Natural killer cell (primary cell): ENCODE measurements at regions not wholly inside any gene's neighbourhood (a gene's known extent, or its start where the extent isn't known, plus 50 kb on each side); places are given as distances from the start of the nearest gene placed in this dataset.

Experiments
- ATAC-seq, 3 donors: fragments of 150-1000 bp in 2 of 3; fragments of 200-7000 bp in 1 of 3; cut with Tn5 transposase; 1 replicate in 1 of 3; 2 replicates in 2 of 3; pipeline ENCODE4 v1.10.0; 2021; ENCODE audit warnings: mild to moderate bottlenecking in 2 of 3, moderate library complexity in 2 of 3
- DNase-seq, 2 donors: peaks; one replicate each; pipeline versions ENCODE4 v3.0.0 to v3.0.0-alpha.2; 2013 to 2021; ENCODE audit warnings: mixed read lengths in 1 of 2
- H3K27ac ChIP-seq: one replicate; pipeline ENCODE4 v1.5.1; 2013; ENCODE audit warnings: mild to moderate bottlenecking, low read length
- H3K27me3 ChIP-seq: one replicate; pipeline ENCODE4 v1.6.1; 2013; ENCODE audit warnings: low read length; ENCODE audit not compliant: control insufficient read depth, insufficient read depth
- H3K36me3 ChIP-seq: one replicate; pipeline ENCODE4 v1.6.1; 2013; ENCODE audit warnings: low read length; ENCODE audit not compliant: control insufficient read depth, insufficient read depth
- H3K4me1 ChIP-seq: one replicate; pipeline ENCODE4 v1.6.1; 2013; ENCODE audit warnings: low read length; ENCODE audit not compliant: control insufficient read depth, insufficient read depth
- H3K4me3 ChIP-seq: one replicate; pipeline ENCODE4 v1.5.1; 2013; ENCODE audit warnings: low read length
- H3K9me3 ChIP-seq: one replicate; pipeline ENCODE4 v1.6.1; 2013; ENCODE audit warnings: low read length; ENCODE audit not compliant: control insufficient read depth, insufficient read depth
- H3K27ac Mint-ChIP-seq, 2 donors: one replicate each; pipeline ENCODE4 v1.8.0; 2022; ENCODE audit warnings: mild to moderate bottlenecking in 2 of 2, mixed read lengths in 2 of 2, moderate library complexity in 1 of 2
- H3K27me3 Mint-ChIP-seq, 2 donors: one replicate each; pipeline ENCODE4 v1.8.0; 2022; ENCODE audit warnings: low read depth in 2 of 2, mixed read lengths in 2 of 2
- H3K36me3 Mint-ChIP-seq: one replicate; pipeline ENCODE4 v1.8.0; 2022; ENCODE audit warnings: mixed read lengths
- H3K4me1 Mint-ChIP-seq, 2 donors: one replicate each; pipeline ENCODE4 v1.8.0; 2022; ENCODE audit warnings: mixed read lengths in 2 of 2
- H3K4me3 Mint-ChIP-seq: one replicate; pipeline ENCODE4 v1.8.0; 2022; ENCODE audit warnings: mild to moderate bottlenecking, moderate library complexity, mixed read lengths
- H3K9me3 Mint-ChIP-seq, 2 donors: one replicate each; pipeline ENCODE4 v1.8.0; 2022; ENCODE audit warnings: mixed read lengths in 2 of 2
- WGBS: methylation state at CpG from one replicate; pipeline ENCODE4 v1.1.7; 2013; ENCODE audit warnings: missing lambda C conversion rate; ENCODE audit not compliant: insufficient coverage; 5-methylcytosine and 5-hydroxymethylcytosine counted together
- intact Hi-C: fragments of 100-400 bp; cut with micrococcal nuclease; formaldehyde crosslinking; loops from one replicate; pipeline ENCODE4 v1.14.2; 2022
- TF ChIP-seq, protein P1 (sequence below): fragments of 200-600 bp; IDR thresholded peaks from one replicate; pipeline ENCODE4 v1.8.0; 2022; ENCODE audit warnings: antibody characterized with exemption

DNA sequence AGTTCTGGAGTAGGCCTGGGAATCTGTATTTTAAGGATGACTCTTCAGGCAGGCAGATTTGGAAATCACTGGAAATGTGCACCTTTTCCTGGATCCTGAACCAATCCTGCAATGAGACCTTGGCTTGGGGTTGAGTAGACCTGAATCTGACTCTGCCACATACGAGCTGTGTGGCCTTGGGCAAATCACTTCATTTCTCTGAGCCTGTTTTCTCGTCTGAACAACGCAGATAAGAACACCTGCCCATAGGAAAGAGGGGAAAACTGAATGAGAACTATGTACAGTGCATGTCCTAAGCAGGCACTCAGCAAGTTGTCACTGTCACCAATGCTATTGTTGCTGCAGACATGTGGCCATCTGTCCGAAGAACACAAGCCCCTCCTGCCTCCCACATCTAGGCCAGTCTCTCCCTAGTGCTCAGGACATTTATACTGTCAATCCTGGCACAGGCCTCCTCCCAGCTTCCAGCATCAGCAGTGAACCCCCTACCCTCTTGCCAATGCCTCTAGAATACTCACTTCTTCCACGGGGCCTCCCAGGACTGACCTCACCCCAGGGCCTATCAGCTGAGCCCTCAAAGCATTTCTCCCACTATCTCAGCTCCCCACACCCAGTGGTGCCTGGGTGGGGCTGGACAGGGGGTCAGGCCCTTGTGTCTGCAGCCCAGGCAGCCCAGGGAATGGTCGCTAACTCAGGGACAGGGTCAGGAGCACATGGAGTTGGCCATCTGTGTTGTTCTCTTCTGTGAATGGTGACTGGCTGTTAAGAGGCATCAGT lies 88.8 kb upstream of the ZBTB40 start:
- TF ChIP-seq, protein P1, sequence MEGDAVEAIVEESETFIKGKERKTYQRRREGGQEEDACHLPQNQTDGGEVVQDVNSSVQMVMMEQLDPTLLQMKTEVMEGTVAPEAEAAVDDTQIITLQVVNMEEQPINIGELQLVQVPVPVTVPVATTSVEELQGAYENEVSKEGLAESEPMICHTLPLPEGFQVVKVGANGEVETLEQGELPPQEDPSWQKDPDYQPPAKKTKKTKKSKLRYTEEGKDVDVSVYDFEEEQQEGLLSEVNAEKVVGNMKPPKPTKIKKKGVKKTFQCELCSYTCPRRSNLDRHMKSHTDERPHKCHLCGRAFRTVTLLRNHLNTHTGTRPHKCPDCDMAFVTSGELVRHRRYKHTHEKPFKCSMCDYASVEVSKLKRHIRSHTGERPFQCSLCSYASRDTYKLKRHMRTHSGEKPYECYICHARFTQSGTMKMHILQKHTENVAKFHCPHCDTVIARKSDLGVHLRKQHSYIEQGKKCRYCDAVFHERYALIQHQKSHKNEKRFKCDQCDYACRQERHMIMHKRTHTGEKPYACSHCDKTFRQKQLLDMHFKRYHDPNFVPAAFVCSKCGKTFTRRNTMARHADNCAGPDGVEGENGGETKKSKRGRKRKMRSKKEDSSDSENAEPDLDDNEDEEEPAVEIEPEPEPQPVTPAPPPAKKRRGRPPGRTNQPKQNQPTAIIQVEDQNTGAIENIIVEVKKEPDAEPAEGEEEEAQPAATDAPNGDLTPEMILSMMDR: no peak
- Histone ChIP-seq H3K27me3 (no peaks in the 10 kb centered on the region), H3K4me3 (no peak overlapping the region), H3K9me3 (no peaks in the 10 kb centered on the region), H3K4me1 (no peaks in the 10 kb centered on the region), H3K27ac (no peak overlapping the region), H3K36me3 (no peaks in the 10 kb centered on the region)
- Mint-ChIP-seq H3K36me3 (no peaks in the 10 kb centered on the region), H3K9me3 (no peaks in the 10 kb centered on the region), H3K4me1 (no peaks in the 10 kb centered on the region), H3K27ac (no peak overlapping the region), H3K4me3 (no peak overlapping the region), H3K27me3 (peaks cover 22 to 31% of the 10 kb centered on the region in 2 donors)
- ATAC-seq (no peak), DNase-seq (no peak)
- intact Hi-C loops: no loop called here
- 85% methylated on average over 6 of the region's 6 CpGs for WGBS

DNA sequence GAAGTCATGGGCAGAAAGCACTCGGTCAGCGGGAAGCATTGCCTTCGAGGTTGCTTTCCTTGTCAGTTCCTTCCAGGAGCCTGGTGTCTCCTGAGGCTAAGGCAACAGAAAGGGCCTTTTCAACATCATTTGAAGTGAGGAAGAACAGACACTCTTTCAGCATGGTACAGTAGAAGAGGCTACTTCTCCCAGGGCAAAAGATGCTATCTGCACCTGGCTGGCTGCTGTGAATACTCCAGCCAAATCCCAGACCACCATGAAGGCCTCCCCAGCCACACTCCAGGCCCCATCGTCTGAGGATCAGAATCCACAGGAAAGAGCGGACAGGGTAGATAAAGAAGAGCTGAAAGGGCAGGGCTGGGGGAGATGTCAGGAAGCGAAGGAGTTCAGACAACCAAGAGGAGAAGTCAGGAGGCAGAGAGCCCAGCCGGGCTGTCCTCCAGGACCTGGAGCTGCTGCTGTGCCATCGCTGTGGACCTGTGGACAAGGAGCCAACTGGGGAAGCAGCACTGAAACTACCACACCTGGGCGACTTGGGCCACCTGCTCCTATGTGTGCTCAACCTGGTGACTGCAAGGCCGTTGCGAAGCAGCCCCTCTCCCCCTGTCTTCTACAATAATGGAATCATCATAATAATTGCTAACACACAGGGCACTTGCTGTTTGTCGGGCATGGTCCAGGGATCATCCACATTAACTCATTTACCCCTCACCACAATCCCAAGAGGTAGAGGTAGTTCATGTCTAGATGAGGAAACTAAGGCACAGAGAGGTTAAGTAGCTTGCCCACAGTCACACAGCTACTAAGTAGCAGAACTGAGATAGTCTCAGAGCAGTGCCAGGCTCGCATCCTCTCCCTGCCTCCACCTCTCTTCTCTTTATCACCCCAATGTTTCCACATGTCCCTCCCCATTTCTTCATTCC lies 88.0 kb upstream of the ZBTB40 start:
- no peaks in the 10 kb centered on the region for H3K9me3 Mint-ChIP-seq
- no peak overlapping the region for H3K4me3 Mint-ChIP-seq
- no peaks in the 10 kb centered on the region for H3K4me1 Mint-ChIP-seq
- no peaks in the 10 kb centered on the region for H3K36me3 Mint-ChIP-seq
- DNase-seq: no peak
- peaks cover 24% of the 10 kb centered on the region in 2 donors for H3K27me3 Mint-ChIP-seq
- Histone ChIP-seq H3K4me1 (no peaks in the 10 kb centered on the region), H3K27ac (no peak overlapping the region), H3K27me3 (no peaks in the 10 kb centered on the region), H3K4me3 (no peak overlapping the region), H3K9me3 (no peaks in the 10 kb centered on the region), H3K36me3 (no peaks in the 10 kb centered on the region)
- intact Hi-C loops: no loop called here
- H3K27ac Mint-ChIP-seq: no peak overlapping the region
- ATAC-seq: no peak
- 82% methylated on average over 12 of the region's 13 CpGs for whole genome bisulfite sequencing
- TF ChIP-seq, protein P1: no peak

DNA sequence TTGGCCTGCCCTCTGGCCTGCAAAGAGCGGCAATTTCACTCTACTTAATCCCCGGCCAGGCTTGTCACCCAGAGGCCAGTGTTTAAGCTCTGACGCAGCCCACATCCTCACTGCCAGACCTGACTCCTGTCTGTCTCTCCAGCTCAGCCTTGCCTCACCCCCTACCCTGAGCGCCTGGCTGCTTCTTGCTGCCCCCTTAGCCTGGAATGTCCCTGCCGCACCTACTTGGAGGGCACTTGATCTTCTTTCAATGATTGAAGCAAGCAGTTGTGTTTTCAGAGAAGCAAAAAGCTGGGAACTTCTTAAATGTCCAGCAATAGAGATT lies 87.4 kb upstream of the ZBTB40 start:
- Histone ChIP-seq H3K27ac (no peak overlapping the region), H3K4me3 (no peak overlapping the region), H3K9me3 (no peaks in the 10 kb centered on the region), H3K27me3 (no peaks in the 10 kb centered on the region), H3K4me1 (no peaks in the 10 kb centered on the region), H3K36me3 (no peaks in the 10 kb centered on the region)
- DNase-seq: no peak
- H3K4me3 Mint-ChIP-seq: no peak overlapping the region
- H3K9me3 Mint-ChIP-seq: no peaks in the 10 kb centered on the region
- TF ChIP-seq, protein P1: no peak
- H3K36me3 Mint-ChIP-seq: no peaks in the 10 kb centered on the region
- H3K4me1 Mint-ChIP-seq: no peaks in the 10 kb centered on the region
- H3K27me3 Mint-ChIP-seq: peaks cover 21 to 24% of the 10 kb centered on the region in 2 donors
- ATAC-seq: no peak
- intact Hi-C loops: no loop called here
- H3K27ac Mint-ChIP-seq: no peak overlapping the region
- 86% methylated on average over 5 of the region's 5 CpGs for WGBS
